Body of pancreas (tissue), 4 donors: ENCODE measurements at regions not wholly inside any gene's neighbourhood (a gene's known extent, or its start where the extent isn't known, plus 50 kb on each side); places are given as distances from the start of the nearest gene placed in this dataset.

Experiments used
- ATAC-seq: fragments of 150-250 bp; one replicate; pipeline ENCODE4 v1.9.1; 2016
- DNase-seq, 4 donors: peaks; one replicate each; pipeline ENCODE4 v3.0.0-alpha.2; 2019
- H3K27ac ChIP-seq, 4 donors: fragments of 200-600 bp; sonication (generic); 1 replicate in 3 of 4; 2 replicates in 1 of 4; pipeline versions ENCODE4 v1.5.1 to v1.6.1; 2016 to 2019; ENCODE audit warnings: mild to moderate bottlenecking in 1 of 4, mixed read lengths in 1 of 4, moderate library complexity in 1 of 4
- H3K27me3 ChIP-seq, 2 donors: fragments of 200-600 bp; sonication (generic); one replicate each; pipeline ENCODE4 v1.6.0; 2016; ENCODE audit warnings: mild to moderate bottlenecking in 1 of 2
- H3K36me3 ChIP-seq, 2 donors: fragments of 200-600 bp; sonication (generic); replicated peaks in 1 of 2; 2 replicates each; pipeline ENCODE4 v1.5.1; 2016; ENCODE audit warnings: low read depth in 2 of 2; ENCODE audit not compliant: insufficient read depth in 1 of 2
- H3K4me1 ChIP-seq: fragments of 200-600 bp; sonication (generic); one replicate; pipeline ENCODE4 v1.6.0; 2016
- H3K4me3 ChIP-seq, 2 donors: fragments of 200-600 bp; sonication (generic); 1 replicate in 1 of 2; 2 replicates in 1 of 2; pipeline ENCODE4 v1.5.1; 2016 to 2019
- H3K9me3 ChIP-seq, 3 donors: fragments of 200-600 bp; sonication (generic); 1 replicate in 2 of 3; 2 replicates in 1 of 3; pipeline ENCODE4 v1.5.1; 2016
- CTCF ChIP-seq, 7 experiments: fragments of 450-650 bp in 4 of 7; fragments of 200-600 bp in 3 of 7; sonication (generic) in 3 of 7; IDR thresholded peaks; one replicate each; pipeline ENCODE4 v1.5.1; 2016 to 2019; ENCODE audit warnings: antibody characterized with exemption in 7 of 7
- POLR2A ChIP-seq, 3 donors: fragments of 450-650 bp; IDR thresholded peaks; one replicate each; pipeline ENCODE4 v1.6.1; 2016; ENCODE audit warnings: antibody characterized with exemption in 3 of 3, mild to moderate bottlenecking in 2 of 3
- WGBS, 2 donors: methylation state at CpG; one replicate each; pipeline ENCODE4 v1.1.5; 2017; 5-methylcytosine and 5-hydroxymethylcytosine counted together
- intact Hi-C: fragments of 100-400 bp; cut with DNase I; formaldehyde crosslinking; loops from one replicate; pipeline ENCODE4 v1.15.1; 2023

GRCh38 chr13:39913928-39914327 lies 258.5 kb downstream of the COG6 start:
- no peaks in the 10 kb centered on the region for H3K9me3 ChIP-seq
- H3K4me1 ChIP-seq = peaks cover 4% of the 10 kb centered on the region
- intact Hi-C loops = no loop called here
- no peak for TF ChIP-seq CTCF (IDR thresholded peaks at IDR 0.05)
- no peak for TF ChIP-seq POLR2A (IDR thresholded peaks at IDR 0.05)
- ATAC-seq = peak; percentile 12
- H3K4me3 ChIP-seq = no peak overlapping the region
- WGBS, 2 donors = 73 to 90% methylated on average over 2 of the region's 2 CpGs
- peak in 1 of 4 donors; percentile 26 for DNase-seq
- H3K27me3 ChIP-seq = no peaks in the 10 kb centered on the region
- H3K27ac ChIP-seq = no peak overlapping the region
- no peaks in the 10 kb centered on the region for H3K36me3 ChIP-seq

DNA sequence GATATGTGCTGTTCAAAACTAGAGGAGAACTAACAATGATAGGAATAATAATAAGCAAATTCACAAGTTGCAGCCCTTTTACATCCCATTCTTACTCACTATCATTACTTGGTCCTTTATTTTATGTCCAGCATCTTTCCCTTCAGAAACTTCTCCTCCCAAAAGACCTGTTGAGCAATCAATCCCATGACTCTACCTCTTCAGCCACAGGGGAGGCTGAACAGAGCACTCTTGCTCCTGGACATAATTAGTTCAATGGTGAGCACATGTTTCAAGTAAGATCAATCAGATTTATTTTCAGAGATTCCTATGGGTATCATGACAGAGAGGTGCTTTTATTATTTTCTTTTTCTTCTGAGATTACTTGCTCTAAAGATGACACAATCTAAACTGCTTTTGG lies 260.0 kb downstream of the COG6 start:
- H3K4me3 ChIP-seq = no peak overlapping the region
- no peaks in the 10 kb centered on the region for H3K4me1 ChIP-seq
- ATAC-seq = no peak
- no peaks in the 10 kb centered on the region for H3K36me3 ChIP-seq
- intact Hi-C loops = no loop called here
- no peak overlapping the region for H3K27ac ChIP-seq
- no peak for TF ChIP-seq CTCF (IDR thresholded peaks at IDR 0.05)
- TF ChIP-seq POLR2A (IDR thresholded peaks at IDR 0.05) = no peak
- no peaks in the 10 kb centered on the region for H3K27me3 ChIP-seq
- H3K9me3 ChIP-seq = no peaks in the 10 kb centered on the region
- no peak for DNase-seq

GRCh38 chr13:39916330-39916729 lies 260.9 kb downstream of the COG6 start:
- Histone ChIP-seq H3K36me3 (no peaks in the 10 kb centered on the region), H3K27ac (no peak overlapping the region), H3K9me3 (no peaks in the 10 kb centered on the region), H3K27me3 (no peaks in the 10 kb centered on the region), H3K4me1 (no peaks in the 10 kb centered on the region), H3K4me3 (no peak overlapping the region)
- ATAC-seq = no peak
- no peak for TF ChIP-seq CTCF (IDR thresholded peaks at IDR 0.05)
- TF ChIP-seq POLR2A (IDR thresholded peaks at IDR 0.05) = no peak
- no peak for DNase-seq
- 74 to 78% methylated on average over 2 of the region's 2 CpGs for WGBS, 2 donors
- intact Hi-C loops = no loop called here

DNA sequence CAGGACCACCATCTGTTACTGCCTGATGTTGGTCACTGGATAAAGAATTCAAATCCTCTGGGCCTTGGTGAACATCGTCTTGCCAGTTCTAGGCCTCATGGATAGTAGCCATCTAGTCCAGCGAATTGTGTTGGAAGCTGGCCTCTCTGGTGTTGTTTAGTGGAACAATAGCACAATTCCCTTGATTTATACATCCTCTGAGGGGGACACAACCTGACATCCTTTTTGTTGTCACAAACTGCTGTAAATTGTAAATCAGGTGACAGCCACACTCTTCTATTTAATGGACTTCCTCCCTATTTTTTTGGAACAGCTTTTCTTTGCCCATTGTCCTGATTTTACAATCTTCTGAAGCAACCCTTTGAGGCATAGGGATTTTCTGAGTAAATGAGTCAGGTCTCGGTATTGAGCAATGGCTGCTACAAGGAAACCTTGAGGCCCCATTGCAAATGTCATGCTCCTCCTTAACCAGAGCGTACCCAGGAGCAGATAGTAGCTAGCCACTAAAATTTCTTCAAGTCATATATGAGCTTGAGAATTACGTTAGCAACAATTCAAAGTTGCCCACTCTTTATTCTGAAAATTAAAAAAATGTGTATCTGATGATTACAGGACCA lies 263.3 kb downstream of the COG6 start:
- no peak for TF ChIP-seq POLR2A (IDR thresholded peaks at IDR 0.05)
- TF ChIP-seq CTCF (IDR thresholded peaks at IDR 0.05) = no peak
- intact Hi-C loops = no loop called here
- WGBS, 2 donors = 92 to 96% methylated on average over 5 of the region's 5 CpGs
- Histone ChIP-seq H3K4me1 (no peaks in the 10 kb centered on the region), H3K4me3 (no peak overlapping the region), H3K27ac (no peak overlapping the region), H3K36me3 (no peaks in the 10 kb centered on the region), H3K27me3 (no peaks in the 10 kb centered on the region), H3K9me3 (no peaks in the 10 kb centered on the region)
- ATAC-seq (no peak), DNase-seq (no peak)

GRCh38 chr13:39920613-39921012 lies 265.2 kb downstream of the COG6 start:
- ATAC-seq = no peak
- intact Hi-C loops = no loop called here
- Histone ChIP-seq H3K9me3 (no peaks in the 10 kb centered on the region), H3K36me3 (no peaks in the 10 kb centered on the region), H3K4me3 (no peak overlapping the region), H3K4me1 (no peaks in the 10 kb centered on the region), H3K27me3 (no peaks in the 10 kb centered on the region), H3K27ac (no peak overlapping the region)
- WGBS, 2 donors = 87 to 93% methylated on average over 2 of the region's 2 CpGs
- no peak for TF ChIP-seq CTCF (IDR thresholded peaks at IDR 0.05)
- no peak for TF ChIP-seq POLR2A (IDR thresholded peaks at IDR 0.05)
- no peak for DNase-seq
